ENCODE measurements at regions not wholly inside any gene's neighbourhood (a gene's known extent, or its start where the extent isn't known, plus 50 kb on each side); places are given as distances from the start of the nearest gene placed in this dataset.

GRCh38 chr6:4344317-4344899, 209.0 kb upstream of the ECI2 start:
- Histone ChIP-seq H3K27me3 (ENCODE audit: control insufficient read depth in 2 of 2, insufficient read depth in 2 of 2, low read length in 2 of 2) (peaks cover 26 to 58% of the 10 kb centered on the region in 2 experiments; a peak in 4 of 5 replicates), H3K9me3 (replicated peaks; ENCODE audit: control insufficient read depth, insufficient read depth, low read depth, low read length) (no peaks in the 10 kb centered on the region), H4K20me1 (replicated peaks; ENCODE audit: control insufficient read depth, insufficient read depth, low read length) (no peaks in the 10 kb centered on the region), H3K9me1 (ENCODE audit: control insufficient read depth, insufficient read depth, low read length) (no peaks in the 10 kb centered on the region), H3K4me2 (ENCODE audit: insufficient read depth, low read length) (no peak overlapping the region), H3K4me1 (replicated peaks in 1 of 2; ENCODE audit: control insufficient read depth in 2 of 2, insufficient read depth in 2 of 2, low read length in 2 of 2) (no peaks in the 10 kb centered on the region), H3K27ac (ENCODE audit: extremely low read depth, low read depth, low read length) (no peak overlapping the region), H3K79me2 (ENCODE audit: control insufficient read depth, insufficient read depth, low read length) (no peaks in the 10 kb centered on the region), H3K36me3 (ENCODE audit: control insufficient read depth, insufficient read depth, low read length) (no peaks in the 10 kb centered on the region), H3K4me3 (no peak overlapping the region), H2AFZ (ENCODE audit: low read depth, low read length) (no peak overlapping the region), H3K9ac (ENCODE audit: insufficient read depth in 1 of 2, low read depth in 2 of 2, low read length in 2 of 2) (no peak overlapping the region)
- no TSS peak for BruUV-seq (replicated peaks)
- in situ Hi-C loops (cut with MboI) (no loop called here), intact Hi-C loops (cut with micrococcal nuclease) (no loop called here)
- ChIA-PET POLR2A (interaction anchor here (0.6 to 2.0 kb wide), 3 partner anchors 7 to 646 kb away, joined by 3 to 4 read pairs (median 4); no protein-coding TSS in a partner anchor), CTCF (ENCODE audit: low intra/inter-chr PET ratio) (no interaction called here)
- ATAC-seq (no peak), FAIRE-seq (no peak), DNase-seq (ENCODE audit: extremely low read depth in 1 of 4, low spot score in 3 of 4) (no peak)
- WGBS (ENCODE audit: insufficient coverage, low coverage, missing lambda C conversion rate) = 0% methylated on average over 9 of the region's 10 CpGs
- TF ChIP-seq ILF3 (IDR thresholded peaks at IDR 0.05; ENCODE audit: borderline replicate concordance) (no peak), MAFK (IDR thresholded peaks at IDR 0.05; ENCODE audit: low read length) (no peak), RHOXF2B (CRISPR knock-in tag; conservative IDR thresholded peaks at IDR 0.05) (no peak), TFAM (CRISPR knock-in tag; conservative IDR thresholded peaks at IDR 0.05) (no peak), SIN3B (IDR thresholded peaks at IDR 0.05; ENCODE audit: low read depth) (no peak), ZNF384 (IDR thresholded peaks at IDR 0.05; ENCODE audit: low read depth, low read length) (no peak), ZNF239 (CRISPR knock-in tag; IDR thresholded peaks at IDR 0.05) (no peak), STAT5B (CRISPR knock-in tag; IDR thresholded peaks at IDR 0.05) (no peak), U2AF1 (optimal IDR thresholded peaks at IDR 0.05; ENCODE audit: low read depth, low read length) (no peak)
- TF ChIP-seq, protein P1, sequence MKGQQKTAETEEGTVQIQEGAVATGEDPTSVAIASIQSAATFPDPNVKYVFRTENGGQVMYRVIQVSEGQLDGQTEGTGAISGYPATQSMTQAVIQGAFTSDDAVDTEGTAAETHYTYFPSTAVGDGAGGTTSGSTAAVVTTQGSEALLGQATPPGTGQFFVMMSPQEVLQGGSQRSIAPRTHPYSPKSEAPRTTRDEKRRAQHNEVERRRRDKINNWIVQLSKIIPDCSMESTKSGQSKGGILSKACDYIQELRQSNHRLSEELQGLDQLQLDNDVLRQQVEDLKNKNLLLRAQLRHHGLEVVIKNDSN (CRISPR knock-in tag; IDR thresholded peaks at IDR 0.05) = no peak
- TF ChIP-seq, protein P2, sequence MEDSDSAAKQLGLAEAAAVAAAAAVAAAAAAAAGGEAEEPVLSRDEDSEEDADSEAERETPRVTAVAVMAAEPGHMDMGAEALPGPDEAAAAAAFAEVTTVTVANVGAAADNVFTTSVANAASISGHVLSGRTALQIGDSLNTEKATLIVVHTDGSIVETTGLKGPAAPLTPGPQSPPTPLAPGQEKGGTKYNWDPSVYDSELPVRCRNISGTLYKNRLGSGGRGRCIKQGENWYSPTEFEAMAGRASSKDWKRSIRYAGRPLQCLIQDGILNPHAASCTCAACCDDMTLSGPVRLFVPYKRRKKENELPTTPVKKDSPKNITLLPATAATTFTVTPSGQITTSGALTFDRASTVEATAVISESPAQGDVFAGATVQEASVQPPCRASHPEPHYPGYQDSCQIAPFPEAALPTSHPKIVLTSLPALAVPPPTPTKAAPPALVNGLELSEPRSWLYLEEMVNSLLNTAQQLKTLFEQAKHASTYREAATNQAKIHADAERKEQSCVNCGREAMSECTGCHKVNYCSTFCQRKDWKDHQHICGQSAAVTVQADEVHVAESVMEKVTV (CRISPR knock-in tag; IDR thresholded peaks at IDR 0.05) = no peak
- TF ChIP-seq, protein P3, sequence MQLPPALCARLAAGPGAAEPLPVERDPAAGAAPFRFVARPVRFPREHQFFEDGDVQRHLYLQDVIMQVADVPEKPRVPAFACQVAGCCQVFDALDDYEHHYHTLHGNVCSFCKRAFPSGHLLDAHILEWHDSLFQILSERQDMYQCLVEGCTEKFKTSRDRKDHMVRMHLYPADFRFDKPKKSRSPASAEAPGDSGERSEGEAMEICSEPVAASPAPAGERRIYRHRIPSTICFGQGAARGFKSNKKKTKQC (CRISPR knock-in tag; IDR thresholded peaks at IDR 0.05) = no peak

All from K562 (cell line).